ENCODE measurements at regions not wholly inside any gene's neighbourhood (a gene's known extent, or its start where the extent isn't known, plus 50 kb on each side); places are given as distances from the start of the nearest gene placed in this dataset.

DNA sequence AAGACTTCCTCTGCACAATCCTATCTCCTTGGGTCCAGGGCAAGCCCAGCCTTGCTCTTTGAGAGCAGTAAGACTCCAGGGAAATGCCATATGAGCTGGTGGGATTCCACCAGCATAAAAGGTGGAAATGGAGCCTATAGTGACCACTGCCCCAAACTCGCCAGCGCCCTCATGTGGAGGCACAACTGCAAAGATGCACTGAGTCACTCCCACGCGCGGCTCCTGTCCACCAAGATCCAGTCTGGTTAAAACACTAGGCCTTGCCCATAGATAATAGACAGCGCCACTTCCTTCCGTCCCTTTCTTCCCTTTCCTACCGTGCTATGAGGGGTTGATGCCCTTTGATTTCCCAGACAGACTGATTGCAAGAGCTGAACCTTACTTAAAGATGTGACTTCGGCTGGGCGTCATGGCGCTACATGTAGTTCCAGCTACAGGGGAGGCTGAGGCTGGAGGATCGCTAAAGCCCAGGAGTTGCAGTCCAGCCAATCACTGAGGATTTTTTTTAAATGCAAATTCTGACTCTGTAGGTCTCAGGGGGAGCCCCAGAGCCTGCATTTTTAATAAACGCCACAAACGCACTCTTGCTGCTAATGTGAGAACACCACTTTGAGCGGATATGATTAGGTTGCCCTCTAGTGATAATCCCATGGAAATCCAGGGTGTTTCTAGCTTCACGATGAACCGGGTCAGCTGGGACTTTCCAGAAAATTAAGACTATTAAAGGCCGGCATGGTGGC lies 136.5 kb downstream of the EPC1 start:
- no peak for TF ChIP-seq POLR2AphosphoS5 (IDR thresholded peaks at IDR 0.05)
- TF ChIP-seq, protein P1, sequence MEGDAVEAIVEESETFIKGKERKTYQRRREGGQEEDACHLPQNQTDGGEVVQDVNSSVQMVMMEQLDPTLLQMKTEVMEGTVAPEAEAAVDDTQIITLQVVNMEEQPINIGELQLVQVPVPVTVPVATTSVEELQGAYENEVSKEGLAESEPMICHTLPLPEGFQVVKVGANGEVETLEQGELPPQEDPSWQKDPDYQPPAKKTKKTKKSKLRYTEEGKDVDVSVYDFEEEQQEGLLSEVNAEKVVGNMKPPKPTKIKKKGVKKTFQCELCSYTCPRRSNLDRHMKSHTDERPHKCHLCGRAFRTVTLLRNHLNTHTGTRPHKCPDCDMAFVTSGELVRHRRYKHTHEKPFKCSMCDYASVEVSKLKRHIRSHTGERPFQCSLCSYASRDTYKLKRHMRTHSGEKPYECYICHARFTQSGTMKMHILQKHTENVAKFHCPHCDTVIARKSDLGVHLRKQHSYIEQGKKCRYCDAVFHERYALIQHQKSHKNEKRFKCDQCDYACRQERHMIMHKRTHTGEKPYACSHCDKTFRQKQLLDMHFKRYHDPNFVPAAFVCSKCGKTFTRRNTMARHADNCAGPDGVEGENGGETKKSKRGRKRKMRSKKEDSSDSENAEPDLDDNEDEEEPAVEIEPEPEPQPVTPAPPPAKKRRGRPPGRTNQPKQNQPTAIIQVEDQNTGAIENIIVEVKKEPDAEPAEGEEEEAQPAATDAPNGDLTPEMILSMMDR (IDR thresholded peaks at IDR 0.05; ENCODE audit: poor library complexity, severe bottlenecking) = peak; percentile 28
- no peak for TF ChIP-seq EP300 (conservative IDR thresholded peaks at IDR 0.05; ENCODE audit: poor library complexity, severe bottlenecking)
